ENCODE measurements at regions not wholly inside any gene's neighbourhood (a gene's known extent, or its start where the extent isn't known, plus 50 kb on each side); places are given as distances from the start of the nearest gene placed in this dataset.
"Not testable (repeated sequence)": the region's sequence is repeated elsewhere in the genome, so short reads cannot be mapped to it uniquely, and the experiment has no call there.

DNA sequence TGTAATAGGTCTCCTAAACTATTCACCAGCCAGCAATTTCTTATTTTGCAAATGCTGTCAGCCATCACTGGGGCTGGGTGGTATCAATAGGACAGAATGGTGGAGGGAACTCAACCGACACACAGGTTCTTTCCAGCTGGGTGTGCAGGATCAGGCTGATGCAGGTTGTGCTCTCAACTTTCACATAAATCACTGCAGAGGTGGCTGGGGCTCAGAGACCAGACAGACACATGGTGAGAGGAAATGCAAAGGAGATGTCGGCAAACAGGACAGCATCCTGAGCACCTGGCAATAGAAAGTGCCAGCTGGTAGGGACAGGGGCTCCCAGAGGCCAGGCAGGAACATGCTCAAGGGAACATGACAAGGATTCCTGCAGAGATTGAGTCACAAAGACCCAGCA is 254.9 kb downstream of the SOD2 start:
- in situ Hi-C loops (cut with HindIII; ENCODE audit: low pct_unique_long_range_greater_than_20kb, low sequenced_read_pairs) = no loop called here
- DNase-seq (ENCODE audit: low read depth, low spot score) = no peak

- in situ Hi-C loops (cut with HindIII; ENCODE audit: low pct_unique_long_range_greater_than_20kb, low sequenced_read_pairs) = no loop called here
- no peak for DNase-seq (ENCODE audit: low read depth, low spot score)
Measured at GRCh38 chr6:159436581-159436980, 256.5 kb downstream of the SOD2 start.

DNA sequence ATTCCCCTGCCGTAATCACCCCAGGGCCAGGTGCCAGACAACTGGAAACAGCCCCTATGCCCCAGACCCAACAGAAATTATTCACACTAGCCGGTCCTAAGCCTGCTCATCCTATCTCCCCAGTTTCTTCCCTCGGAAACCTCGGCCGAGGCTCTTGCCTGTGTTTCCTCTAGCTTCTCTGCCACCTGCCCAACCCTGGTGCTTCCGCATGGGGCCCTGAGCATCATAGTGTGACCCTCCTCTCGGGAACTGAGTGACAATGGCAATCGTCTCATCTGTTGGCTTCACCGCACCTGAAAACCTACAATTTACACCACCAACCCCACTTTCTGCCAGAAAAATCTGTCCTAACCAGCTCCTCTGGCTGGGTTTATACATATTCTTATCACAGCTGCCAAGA is 257.3 kb downstream of the SOD2 start:
- in situ Hi-C loops (cut with HindIII; ENCODE audit: low pct_unique_long_range_greater_than_20kb, low sequenced_read_pairs) = no loop called here
- no peak for DNase-seq (ENCODE audit: low read depth, low spot score)

DNA sequence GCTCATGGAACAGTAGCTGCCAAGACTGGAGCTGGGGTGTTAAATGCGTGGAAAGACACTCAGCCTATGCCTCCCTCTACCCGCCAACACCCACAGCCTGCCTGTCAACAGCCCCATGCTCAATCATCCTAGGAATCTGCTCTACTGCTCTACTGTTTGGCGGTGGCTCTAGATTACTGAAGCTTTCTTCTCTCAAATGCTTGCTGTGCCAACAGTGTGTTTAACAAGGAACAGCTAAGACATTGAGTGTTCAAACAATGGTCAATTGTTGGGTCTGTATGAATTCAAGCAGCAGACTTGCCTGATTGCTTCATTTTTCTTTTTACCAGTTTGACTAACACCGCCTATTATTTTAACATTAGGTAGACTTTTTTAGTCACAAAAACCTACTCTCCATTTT is 258.6 kb downstream of the SOD2 start:
- in situ Hi-C loops (cut with HindIII; ENCODE audit: low pct_unique_long_range_greater_than_20kb, low sequenced_read_pairs) = no loop called here
- DNase-seq (ENCODE audit: low read depth, low spot score) = peak; percentile 68

- in situ Hi-C loops (cut with HindIII; ENCODE audit: low pct_unique_long_range_greater_than_20kb, low sequenced_read_pairs) = no loop called here
- no peak for DNase-seq (ENCODE audit: low read depth, low spot score)
Measured at GRCh38 chr6:159433550-159433949, 259.5 kb downstream of the SOD2 start.

- in situ Hi-C loops (cut with HindIII; ENCODE audit: low pct_unique_long_range_greater_than_20kb, low sequenced_read_pairs) = no loop called here
- no peak for DNase-seq (ENCODE audit: low read depth, low spot score)
Measured at GRCh38 chr6:159431750-159432149, 261.3 kb downstream of the SOD2 start.

DNA sequence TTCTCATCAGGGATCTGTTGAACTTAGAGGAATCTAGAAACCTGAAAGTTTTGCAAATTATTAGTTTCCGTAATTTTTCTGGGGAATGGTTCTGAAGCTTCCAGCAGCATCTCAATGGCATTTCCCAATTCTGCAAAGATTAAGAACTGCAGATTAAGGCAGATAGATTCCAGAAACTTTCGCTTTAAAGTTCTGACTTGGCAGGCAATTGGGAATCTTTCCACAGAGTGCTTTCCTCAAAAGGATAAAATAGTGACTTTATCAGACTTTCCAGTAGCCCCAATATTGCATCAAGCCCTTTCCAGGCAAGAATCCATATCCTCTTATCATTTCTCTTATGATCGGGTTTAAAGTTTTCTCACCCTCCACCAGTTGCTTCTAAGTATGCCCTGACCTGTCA is 261.1 kb downstream of the FNDC1 start:
- in situ Hi-C loops (cut with HindIII; ENCODE audit: low pct_unique_long_range_greater_than_20kb, low sequenced_read_pairs) = no loop called here
- DNase-seq (ENCODE audit: low read depth, low spot score) = no peak

- in situ Hi-C loops (cut with HindIII; ENCODE audit: low pct_unique_long_range_greater_than_20kb, low sequenced_read_pairs) = no loop called here
- no peak for DNase-seq (ENCODE audit: low read depth, low spot score)
Measured at GRCh38 chr6:159429433-159429832, 260.2 kb downstream of the FNDC1 start.

GRCh38 chr6:159427771-159428170 is 258.6 kb downstream of the FNDC1 start:
- in situ Hi-C loops (cut with HindIII; ENCODE audit: low pct_unique_long_range_greater_than_20kb, low sequenced_read_pairs) = no loop called here
- DNase-seq (ENCODE audit: low read depth, low spot score) = no peak

- DNase-seq (ENCODE audit: low read depth, low spot score) = no peak
- in situ Hi-C loops (cut with HindIII; ENCODE audit: low pct_unique_long_range_greater_than_20kb, low sequenced_read_pairs) = no loop called here
Measured at GRCh38 chr6:159427335-159427734, 258.1 kb downstream of the FNDC1 start.

DNA sequence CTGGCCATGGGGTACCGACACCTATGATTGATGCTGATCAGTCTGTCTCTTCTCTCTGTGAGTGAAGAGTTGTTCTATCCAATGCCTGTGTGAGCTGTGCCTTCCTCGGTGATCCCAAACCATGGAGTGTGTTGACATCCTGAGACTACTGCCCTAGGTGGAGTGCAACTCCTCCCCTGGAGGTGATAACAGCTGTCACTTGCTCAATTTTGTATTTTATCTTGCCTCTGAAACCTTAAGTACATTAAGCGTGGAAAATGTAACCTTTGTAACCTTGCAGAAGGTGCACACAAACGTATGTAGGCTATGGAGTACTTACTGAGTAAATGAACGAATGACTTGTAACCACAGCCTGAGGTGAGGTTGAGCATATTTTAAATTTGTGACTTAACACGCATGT is 256.2 kb downstream of the FNDC1 start:
- no peak for DNase-seq (ENCODE audit: low read depth, low spot score)
- in situ Hi-C loops (cut with HindIII; ENCODE audit: low pct_unique_long_range_greater_than_20kb, low sequenced_read_pairs) = no loop called here

DNA sequence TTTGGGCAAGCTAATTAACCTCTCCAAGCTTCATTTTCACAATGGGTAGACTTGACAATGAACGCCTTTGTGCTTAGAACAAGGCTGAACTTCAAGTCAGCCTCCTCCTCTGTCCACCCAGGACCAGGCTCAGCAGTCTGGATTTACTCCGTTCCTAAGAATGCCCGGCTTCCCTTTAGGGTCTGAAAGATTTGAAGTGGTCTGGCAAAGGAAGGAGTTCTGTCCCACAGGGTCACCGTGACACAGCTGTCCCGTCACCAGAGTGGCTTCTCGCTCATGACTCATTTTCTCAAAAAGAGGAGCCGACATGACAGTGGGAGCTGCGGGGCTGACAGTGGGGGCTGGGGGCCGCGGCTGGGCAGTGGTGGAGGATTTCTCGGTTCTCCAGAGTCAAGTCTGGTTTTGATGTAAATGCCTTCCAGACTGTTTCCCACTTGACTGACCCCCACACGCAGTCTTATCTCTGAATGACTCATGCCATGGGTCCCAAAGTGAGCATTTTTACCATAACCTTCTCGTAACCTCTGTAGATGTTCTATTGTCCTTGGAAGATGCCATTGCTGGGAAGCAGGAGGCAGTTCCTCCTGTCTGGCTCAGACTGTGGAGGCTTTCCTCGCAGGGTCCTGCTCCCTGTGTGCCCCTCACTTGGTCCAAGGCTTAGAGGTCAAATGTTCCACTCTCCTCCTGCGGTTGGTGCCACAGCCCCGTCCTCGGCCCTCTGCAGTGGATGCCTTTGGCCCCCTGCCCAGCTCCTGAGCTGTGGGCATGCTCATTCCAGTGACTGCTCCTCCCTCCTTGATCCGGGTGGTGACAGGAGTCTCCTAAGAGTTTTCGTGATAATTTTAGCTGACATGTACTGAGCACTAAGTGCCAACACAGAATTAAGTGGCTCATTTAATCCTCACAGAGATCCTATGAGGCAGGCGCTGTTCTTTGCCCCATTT is 253.1 kb downstream of the FNDC1 start:
- in situ Hi-C loops (cut with HindIII; ENCODE audit: low pct_unique_long_range_greater_than_20kb, low sequenced_read_pairs) = no loop called here
- peak; percentile 28 for DNase-seq (ENCODE audit: low read depth, low spot score)

DNA sequence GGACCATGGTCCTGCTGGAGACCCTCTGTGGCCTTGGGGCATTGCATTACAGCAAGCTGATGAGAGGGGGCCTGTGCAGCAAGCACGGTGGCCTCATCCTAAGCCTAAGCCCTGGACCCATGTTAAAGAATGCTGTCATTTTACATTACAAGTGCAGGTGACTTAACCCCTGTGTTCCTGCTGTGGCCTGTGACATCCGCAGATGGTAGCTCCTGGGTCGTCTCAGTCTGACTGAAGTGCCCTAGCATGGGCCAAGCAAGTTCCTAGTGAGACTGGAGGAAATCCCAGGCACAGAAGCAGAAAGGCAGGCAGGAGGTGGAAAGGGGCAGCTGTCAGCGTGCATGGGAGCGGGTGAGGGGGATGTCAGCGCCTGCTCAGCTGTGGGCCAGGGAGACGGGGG is 252.4 kb downstream of the FNDC1 start:
- in situ Hi-C loops (cut with HindIII; ENCODE audit: low pct_unique_long_range_greater_than_20kb, low sequenced_read_pairs) = no loop called here
- DNase-seq (ENCODE audit: low read depth, low spot score) = no peak

- in situ Hi-C loops (cut with HindIII; ENCODE audit: low pct_unique_long_range_greater_than_20kb, low sequenced_read_pairs) = no loop called here
- no peak for DNase-seq (ENCODE audit: low read depth, low spot score)
Measured at GRCh38 chr6:159418997-159419396, 249.8 kb downstream of the FNDC1 start.

DNA sequence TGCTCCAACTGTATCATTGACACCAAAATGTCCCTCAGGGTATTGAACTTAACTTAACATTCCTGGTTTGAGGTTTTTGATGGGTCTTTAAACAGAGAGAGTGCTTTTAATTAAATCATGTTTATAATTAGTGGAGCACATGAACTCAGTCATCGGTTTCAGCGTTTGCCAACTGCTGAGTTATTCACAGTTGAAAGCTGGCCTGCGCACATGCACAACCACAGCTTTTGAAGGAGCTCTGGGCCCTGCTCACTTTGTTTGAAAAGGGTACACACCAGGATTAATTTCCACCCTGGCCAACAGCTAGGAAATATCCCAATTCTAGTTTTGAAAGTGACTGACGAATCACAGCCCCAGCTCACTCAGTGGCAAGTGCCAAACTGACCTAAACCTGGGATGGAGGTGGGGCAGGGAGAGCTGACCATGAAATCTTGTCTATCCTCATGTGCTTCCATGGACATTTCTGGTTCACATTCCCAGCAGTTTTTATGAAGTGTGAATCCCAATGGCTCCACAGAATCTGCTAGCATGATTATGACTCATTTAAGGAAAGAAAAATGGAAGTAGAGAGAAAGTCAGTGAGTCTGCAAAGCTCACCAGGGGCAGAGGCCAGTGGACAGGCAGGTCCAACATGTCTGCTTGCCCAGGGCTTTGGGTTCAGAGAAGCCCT is 247.8 kb downstream of the FNDC1 start:
- in situ Hi-C loops (cut with HindIII; ENCODE audit: low pct_unique_long_range_greater_than_20kb, low sequenced_read_pairs) = no loop called here
- no peak for DNase-seq (ENCODE audit: low read depth, low spot score)

DNA sequence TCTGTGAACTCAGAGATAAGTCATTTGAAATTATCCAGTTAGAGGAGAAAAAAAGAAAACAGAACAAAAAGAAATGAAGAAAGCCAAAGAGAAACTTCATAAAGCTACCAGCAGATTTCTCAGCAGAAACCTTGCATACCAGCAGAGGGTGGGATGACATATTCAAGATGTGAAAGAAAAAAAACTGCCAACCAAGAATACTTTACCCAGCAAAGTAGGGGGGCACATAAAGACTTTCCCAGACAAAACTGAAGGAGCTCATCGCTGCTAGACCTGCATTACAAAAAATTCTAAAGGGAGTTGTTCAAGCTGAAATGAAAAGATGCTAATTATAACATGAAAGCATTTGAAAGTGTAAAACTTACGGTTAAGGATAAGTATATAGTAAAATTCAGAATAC is 246.3 kb downstream of the FNDC1 start:
- in situ Hi-C loops (cut with HindIII; ENCODE audit: low pct_unique_long_range_greater_than_20kb, low sequenced_read_pairs) = no loop called here

GRCh38 chr6:159414711-159415110 is 245.5 kb downstream of the FNDC1 start:
- in situ Hi-C loops (cut with HindIII; ENCODE audit: low pct_unique_long_range_greater_than_20kb, low sequenced_read_pairs) = no loop called here

More for the DNA sequence above, 246.3 kb downstream of the FNDC1 start:
- no peak for DNase-seq (ENCODE audit: low read depth, low spot score)

GRCh38 chr6:159407211-159407780 is 238.1 kb downstream of the FNDC1 start:
- DNase-seq (ENCODE audit: low read depth, low spot score); in situ Hi-C loops (cut with HindIII; ENCODE audit: low pct_unique_long_range_greater_than_20kb, low sequenced_read_pairs): not testable (repeated sequence)

More at GRCh38 chr6:159414711-159415110, 245.5 kb downstream of the FNDC1 start:
- DNase-seq (ENCODE audit: low read depth, low spot score) = no peak

GRCh38 chr6:159404296-159404695 is 235.1 kb downstream of the FNDC1 start:
- in situ Hi-C loops (cut with HindIII; ENCODE audit: low pct_unique_long_range_greater_than_20kb, low sequenced_read_pairs) = no loop called here
- no peak for DNase-seq (ENCODE audit: low read depth, low spot score)

Data from SK-MEL-5 (cell line).